Glutamatergic neuron (in vitro differentiated cells): ENCODE measurements at regions not wholly inside any gene's neighbourhood (a gene's known extent, or its start where the extent isn't known, plus 50 kb on each side); places are given as distances from the start of the nearest gene placed in this dataset.

Experiments
- DNase-seq: peaks from one replicate; pipeline ENCODE4 v3.0.0; 2022
- H3K27ac Mint-ChIP-seq: one replicate; pipeline ENCODE4 v1.8.0; 2020; ENCODE audit warnings: mild to moderate bottlenecking, mixed read lengths, inconsistent platforms; ENCODE audit not compliant: unreplicated experiment
- H3K27me3 Mint-ChIP-seq: one replicate; pipeline ENCODE4 v1.8.0; 2020; ENCODE audit warnings: mild to moderate bottlenecking, moderate library complexity, mixed read lengths, inconsistent platforms; ENCODE audit not compliant: unreplicated experiment
- H3K36me3 Mint-ChIP-seq: one replicate; pipeline ENCODE4 v1.8.0; 2020; ENCODE audit warnings: mild to moderate bottlenecking, mixed read lengths, inconsistent platforms; ENCODE audit not compliant: unreplicated experiment
- H3K4me1 Mint-ChIP-seq: one replicate; pipeline ENCODE4 v1.8.0; 2020; ENCODE audit warnings: mild to moderate bottlenecking, low read depth, mixed read lengths, inconsistent platforms; ENCODE audit not compliant: unreplicated experiment
- H3K4me3 Mint-ChIP-seq: one replicate; pipeline ENCODE4 v1.8.0; 2020; ENCODE audit warnings: mild to moderate bottlenecking, mixed read lengths, inconsistent platforms; ENCODE audit not compliant: unreplicated experiment
- H3K9me3 Mint-ChIP-seq: one replicate; pipeline ENCODE4 v1.8.0; 2020; ENCODE audit warnings: mild to moderate bottlenecking, moderate library complexity, mixed read lengths, inconsistent platforms; ENCODE audit not compliant: unreplicated experiment
- TF ChIP-seq, protein P1 (sequence below): fragments of 200-600 bp; sonication (generic); IDR thresholded peaks from one replicate; pipeline ENCODE4 v1.5.0; 2021; ENCODE audit not compliant: partially characterized antibody, unreplicated experiment

- Mint-ChIP-seq H3K4me1 (no peaks in the 10 kb centered on the region), H3K9me3 (no peaks in the 10 kb centered on the region), H3K27ac (no peak overlapping the region), H3K27me3 (no peaks in the 10 kb centered on the region), H3K4me3 (no peak overlapping the region), H3K36me3 (no peaks in the 10 kb centered on the region)
- TF ChIP-seq, protein P1, sequence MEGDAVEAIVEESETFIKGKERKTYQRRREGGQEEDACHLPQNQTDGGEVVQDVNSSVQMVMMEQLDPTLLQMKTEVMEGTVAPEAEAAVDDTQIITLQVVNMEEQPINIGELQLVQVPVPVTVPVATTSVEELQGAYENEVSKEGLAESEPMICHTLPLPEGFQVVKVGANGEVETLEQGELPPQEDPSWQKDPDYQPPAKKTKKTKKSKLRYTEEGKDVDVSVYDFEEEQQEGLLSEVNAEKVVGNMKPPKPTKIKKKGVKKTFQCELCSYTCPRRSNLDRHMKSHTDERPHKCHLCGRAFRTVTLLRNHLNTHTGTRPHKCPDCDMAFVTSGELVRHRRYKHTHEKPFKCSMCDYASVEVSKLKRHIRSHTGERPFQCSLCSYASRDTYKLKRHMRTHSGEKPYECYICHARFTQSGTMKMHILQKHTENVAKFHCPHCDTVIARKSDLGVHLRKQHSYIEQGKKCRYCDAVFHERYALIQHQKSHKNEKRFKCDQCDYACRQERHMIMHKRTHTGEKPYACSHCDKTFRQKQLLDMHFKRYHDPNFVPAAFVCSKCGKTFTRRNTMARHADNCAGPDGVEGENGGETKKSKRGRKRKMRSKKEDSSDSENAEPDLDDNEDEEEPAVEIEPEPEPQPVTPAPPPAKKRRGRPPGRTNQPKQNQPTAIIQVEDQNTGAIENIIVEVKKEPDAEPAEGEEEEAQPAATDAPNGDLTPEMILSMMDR, result no peak
- no peak for DNase-seq
These were observed 638.2 kb downstream of the IGSF11 start for GRCh38 chr3:118396491-118396890.

- H3K4me3 Mint-ChIP-seq, result no peak overlapping the region
- no peaks in the 10 kb centered on the region for H3K9me3 Mint-ChIP-seq
- H3K27ac Mint-ChIP-seq, result no peak overlapping the region
- H3K36me3 Mint-ChIP-seq, result no peaks in the 10 kb centered on the region
- H3K27me3 Mint-ChIP-seq, result no peaks in the 10 kb centered on the region
- no peaks in the 10 kb centered on the region for H3K4me1 Mint-ChIP-seq
- TF ChIP-seq, protein P1, result no peak
- no peak for DNase-seq
These were observed 634.6 kb downstream of the IGSF11 start for GRCh38 chr3:118400086-118400485.

DNA sequence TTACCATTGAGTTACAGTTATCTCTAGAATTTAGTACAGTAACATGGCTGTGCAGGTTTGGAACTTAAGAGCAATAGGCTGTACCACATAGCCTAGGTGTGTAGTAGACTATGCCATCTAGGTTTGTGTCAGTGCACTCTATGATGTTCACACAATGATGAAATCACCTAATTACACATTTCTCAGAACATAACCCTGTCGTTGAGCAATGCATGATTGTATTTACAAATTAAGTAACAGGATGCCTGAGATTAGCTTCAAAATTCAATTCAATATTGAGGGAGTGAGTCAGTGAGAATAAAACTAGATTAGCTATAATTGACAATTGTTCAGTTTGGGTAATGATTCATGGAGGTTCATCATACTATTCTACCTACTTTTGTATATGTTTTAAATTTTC, 633.8 kb downstream of the IGSF11 start:
- TF ChIP-seq, protein P1, result no peak
- Mint-ChIP-seq H3K36me3 (no peaks in the 10 kb centered on the region), H3K9me3 (no peaks in the 10 kb centered on the region), H3K27ac (no peak overlapping the region), H3K4me1 (no peaks in the 10 kb centered on the region), H3K4me3 (no peak overlapping the region), H3K27me3 (peaks cover 2% of the 10 kb centered on the region)
- DNase-seq, result no peak

DNA sequence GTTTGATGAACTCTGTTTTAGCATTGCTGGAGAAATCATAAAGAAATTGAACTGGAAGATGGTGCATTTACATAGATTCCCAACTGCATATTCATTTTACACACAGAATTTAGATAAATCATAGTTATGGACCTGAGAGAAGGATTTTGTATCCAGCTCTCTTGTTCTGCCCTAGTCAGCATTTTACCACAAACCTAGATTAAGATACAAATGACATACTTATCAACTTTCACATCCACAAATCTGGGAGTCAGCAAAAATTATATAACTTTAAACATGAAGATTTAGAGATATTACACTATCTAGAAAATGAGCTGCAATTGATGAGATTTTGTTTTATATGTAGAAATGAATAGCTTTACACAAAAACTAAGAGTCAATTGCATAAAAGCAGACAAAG, 632.8 kb downstream of the IGSF11 start:
- no peaks in the 10 kb centered on the region for H3K36me3 Mint-ChIP-seq
- no peak overlapping the region for H3K27ac Mint-ChIP-seq
- H3K27me3 Mint-ChIP-seq, result peaks cover 2% of the 10 kb centered on the region
- DNase-seq, result no peak
- H3K9me3 Mint-ChIP-seq, result no peaks in the 10 kb centered on the region
- TF ChIP-seq, protein P1, result no peak
- H3K4me3 Mint-ChIP-seq, result no peak overlapping the region
- H3K4me1 Mint-ChIP-seq, result no peaks in the 10 kb centered on the region

DNA sequence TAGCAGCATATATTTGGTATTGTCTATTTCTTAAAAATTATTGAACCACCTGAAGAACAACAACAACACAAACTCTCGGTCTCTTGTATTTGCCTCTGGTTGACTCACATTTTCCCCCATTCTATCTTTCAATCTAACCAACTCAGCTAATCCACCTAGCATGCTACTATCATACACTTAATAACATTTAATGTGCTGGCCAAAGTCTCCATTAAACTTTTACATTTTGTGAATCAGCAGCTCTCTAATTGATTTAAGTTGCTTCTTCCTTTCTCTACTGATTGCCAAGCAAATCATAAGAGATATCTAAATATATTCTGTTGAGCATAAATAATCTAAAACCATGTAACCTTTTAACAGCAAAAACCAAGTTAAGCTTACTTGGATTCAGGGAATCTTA, 631.7 kb downstream of the IGSF11 start:
- TF ChIP-seq, protein P1, result no peak
- H3K36me3 Mint-ChIP-seq, result no peaks in the 10 kb centered on the region
- H3K4me3 Mint-ChIP-seq, result no peak overlapping the region
- H3K27me3 Mint-ChIP-seq, result peaks cover 2% of the 10 kb centered on the region
- no peak for DNase-seq
- no peaks in the 10 kb centered on the region for H3K9me3 Mint-ChIP-seq
- H3K4me1 Mint-ChIP-seq, result no peaks in the 10 kb centered on the region
- no peak overlapping the region for H3K27ac Mint-ChIP-seq
